Stimulated activated CD4-positive, alpha-beta T cell treated with anti-CD3 and anti-CD28 coated beads, TNF-alpha, amount 100 ng/mL, for 4 hours (primary cell): ENCODE measurements at regions not wholly inside any gene's neighbourhood (a gene's known extent, or its start where the extent isn't known, plus 50 kb on each side); places are given as distances from the start of the nearest gene placed in this dataset.

Experiments used
- DNase-seq, 3 experiments: peaks; one replicate each; pipeline ENCODE4 v3.0.0-alpha.2; 2020; ENCODE audit warnings: low read depth in 3 of 3

DNA sequence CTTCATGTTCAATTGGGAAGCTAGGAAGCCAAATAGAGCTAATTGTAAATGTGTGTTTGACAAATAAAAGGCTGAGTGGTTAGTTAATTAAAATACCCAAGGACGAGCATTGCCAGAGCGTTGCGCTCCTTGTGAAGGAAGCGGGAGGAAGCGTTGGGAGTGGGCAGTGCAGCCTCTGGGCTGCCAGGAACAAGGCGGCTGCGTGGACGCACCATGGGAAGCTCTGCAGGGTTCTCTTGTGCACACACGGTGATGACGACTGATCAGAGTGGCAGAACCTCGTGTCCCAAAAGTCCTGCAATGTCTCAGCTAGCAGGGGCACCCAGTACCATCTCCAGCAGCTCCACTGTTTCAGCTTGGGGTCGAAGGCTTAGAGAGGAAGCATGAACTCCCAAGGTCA lies 546.6 kb upstream of the TMEM132C start:
- no peak for DNase-seq

DNA sequence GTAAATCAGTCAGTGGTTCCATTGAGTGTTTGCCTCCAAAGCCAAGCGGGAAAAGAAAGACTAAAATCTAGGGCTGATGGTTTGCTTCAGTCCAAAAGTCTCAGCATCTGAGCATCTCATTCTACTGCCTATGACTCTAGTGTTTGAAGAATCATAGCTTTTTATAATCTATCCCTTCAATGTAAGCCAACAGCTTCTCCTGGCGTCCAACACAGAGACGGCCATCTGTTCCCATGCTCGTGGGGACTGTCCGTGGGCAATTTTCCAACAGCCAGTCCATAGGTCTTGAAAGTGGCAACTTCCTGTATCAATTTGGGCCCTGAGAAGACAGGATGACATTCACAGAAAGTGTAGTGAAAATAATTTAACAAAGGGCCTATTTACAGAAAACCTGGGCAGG lies 544.4 kb upstream of the TMEM132C start:
- no peak for DNase-seq

DNA sequence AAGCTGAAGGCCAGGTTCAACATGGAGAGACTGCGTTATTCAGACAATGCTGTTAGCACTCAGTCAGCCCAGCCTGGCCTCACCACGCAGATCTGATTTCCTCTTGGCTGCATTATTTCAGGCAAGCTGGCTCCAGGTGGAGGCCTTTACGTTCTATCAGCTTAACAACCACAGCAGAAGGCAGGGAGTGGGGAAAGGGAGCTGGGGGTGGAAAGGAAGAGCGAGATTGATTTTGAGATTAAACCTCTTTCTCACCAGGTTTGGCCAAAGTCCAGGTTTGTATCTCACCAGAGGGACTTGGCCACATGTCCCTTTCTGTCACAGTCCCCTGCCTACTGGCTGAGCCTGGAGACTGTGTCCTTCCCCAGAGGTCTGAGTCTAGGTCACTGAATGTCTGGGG lies 543.7 kb upstream of the TMEM132C start:
- DNase-seq = no peak

DNA sequence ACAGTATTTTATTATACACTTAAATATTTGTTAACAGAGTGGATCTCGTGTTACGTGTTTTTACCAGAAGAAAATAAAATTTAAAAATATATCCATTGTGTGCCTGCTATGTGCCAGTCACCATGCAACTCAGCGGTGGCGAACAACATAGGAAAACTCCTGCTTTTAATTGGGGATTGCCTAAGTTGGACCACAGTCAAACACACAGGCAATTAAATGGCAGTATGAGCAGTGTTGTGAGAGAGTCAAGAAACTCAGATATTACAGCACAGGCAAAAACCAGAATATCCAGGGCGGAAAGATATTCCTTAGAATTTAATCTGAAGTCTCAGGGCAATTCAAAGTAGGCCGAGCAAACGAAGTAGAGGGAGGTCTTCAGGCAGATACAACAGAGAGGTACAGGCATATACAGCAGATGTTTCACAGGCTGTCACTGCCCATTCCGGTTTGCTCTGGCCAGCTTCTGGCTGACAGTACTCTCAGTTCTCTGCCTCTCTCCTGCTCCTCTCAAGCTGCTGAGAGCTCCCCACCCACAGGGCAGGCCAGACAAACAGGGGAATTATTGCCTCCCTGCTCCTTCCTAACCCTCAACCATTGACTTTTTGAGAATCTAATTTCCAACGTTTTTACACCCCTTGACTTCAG lies 540.2 kb upstream of the TMEM132C start:
- DNase-seq = no peak

DNA sequence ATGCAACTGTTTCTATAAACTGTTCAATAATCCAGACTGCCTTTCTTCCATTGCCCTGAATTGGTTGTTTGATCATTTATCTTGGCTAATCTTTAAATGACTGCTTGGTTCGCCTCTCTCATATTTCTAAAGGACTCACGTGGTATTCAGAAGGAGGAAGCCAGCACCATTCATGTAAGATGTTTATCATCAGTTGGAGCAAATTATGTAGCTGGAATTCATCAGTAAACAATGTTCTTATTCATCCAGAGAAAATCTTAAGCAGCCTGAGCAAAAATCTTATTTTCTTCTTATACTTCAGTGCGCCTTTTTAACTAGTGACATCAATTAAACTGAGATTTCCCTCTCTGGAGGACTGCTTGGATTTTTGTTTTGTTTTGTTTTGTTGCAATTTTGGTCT lies 538.7 kb upstream of the TMEM132C start:
- no peak for DNase-seq

DNA sequence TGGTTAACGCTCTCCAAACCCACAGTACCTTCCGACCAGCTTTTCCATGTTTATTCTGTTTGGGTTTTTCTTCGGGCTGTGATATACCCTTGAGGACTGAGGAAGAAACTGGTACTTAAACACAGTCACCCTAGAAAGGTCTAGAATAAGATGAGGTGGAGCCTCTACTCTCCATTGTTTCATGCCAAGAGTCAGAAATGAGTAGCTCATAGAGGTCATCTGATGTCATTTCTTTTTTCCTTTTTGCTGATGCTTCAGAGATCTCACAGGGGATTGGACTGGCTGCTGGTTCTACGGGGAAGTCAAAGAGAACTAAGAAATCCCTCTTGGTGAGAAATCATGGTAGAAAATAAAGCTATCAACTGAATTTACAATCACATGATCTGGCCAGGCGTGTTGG lies 538.2 kb upstream of the TMEM132C start:
- no peak for DNase-seq

DNA sequence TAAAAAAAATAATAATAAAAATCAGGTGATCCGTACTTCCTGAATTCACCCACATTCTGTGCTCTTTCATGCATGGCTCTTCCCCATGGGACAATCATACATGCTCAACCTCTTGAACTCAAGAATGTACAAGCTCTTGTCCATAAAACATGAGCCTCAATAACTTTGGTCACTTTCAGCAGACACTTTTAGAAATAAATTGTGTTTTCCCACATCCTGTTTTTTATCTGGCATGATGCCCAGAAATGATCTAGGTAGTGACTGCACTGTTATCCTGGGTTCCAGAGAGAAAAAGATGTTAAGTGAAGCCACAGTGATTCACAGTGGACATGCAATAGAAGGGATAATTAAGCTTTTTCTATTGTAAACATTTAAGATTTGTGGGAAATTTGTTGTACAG lies 537.6 kb upstream of the TMEM132C start:
- DNase-seq = no peak

DNA sequence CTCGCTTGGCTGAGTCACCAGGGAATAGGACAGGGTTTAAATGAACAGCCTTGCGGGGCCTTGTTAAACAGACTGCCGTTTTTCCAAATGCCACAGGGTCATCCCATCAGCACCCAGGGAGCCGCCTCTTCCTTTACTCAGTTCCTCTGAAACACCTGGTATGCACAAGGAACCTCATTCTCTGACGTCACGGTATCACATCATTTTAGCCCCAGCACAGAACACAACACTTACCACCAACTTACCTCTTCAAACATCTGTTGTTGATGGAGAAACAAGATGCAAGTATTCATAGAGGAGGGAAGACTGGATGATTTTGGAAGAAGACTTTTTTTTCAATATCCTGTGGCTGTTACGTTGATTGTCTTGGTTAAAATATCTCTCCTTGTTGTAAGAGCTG lies 535.3 kb upstream of the TMEM132C start:
- no peak for DNase-seq

DNA sequence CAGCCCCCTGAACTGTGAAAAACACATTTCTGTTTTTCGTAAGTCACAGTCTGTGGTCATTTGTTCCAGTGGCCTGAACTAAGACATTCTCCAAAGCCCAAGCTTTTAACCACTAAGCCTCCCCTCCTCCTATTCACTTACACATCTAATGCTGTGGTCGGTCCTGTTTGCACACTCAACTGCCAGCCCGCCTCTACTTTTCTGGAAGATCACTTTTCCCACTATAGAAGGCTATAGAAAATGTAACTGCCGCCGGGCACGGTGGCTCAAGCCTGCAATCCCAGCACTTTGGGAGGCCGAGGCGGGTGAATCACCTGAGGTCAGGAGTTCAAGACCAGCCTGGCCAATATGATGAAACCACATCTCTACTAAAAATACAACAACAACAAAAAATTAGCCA lies 524.7 kb upstream of the TMEM132C start:
- DNase-seq = no peak

DNA sequence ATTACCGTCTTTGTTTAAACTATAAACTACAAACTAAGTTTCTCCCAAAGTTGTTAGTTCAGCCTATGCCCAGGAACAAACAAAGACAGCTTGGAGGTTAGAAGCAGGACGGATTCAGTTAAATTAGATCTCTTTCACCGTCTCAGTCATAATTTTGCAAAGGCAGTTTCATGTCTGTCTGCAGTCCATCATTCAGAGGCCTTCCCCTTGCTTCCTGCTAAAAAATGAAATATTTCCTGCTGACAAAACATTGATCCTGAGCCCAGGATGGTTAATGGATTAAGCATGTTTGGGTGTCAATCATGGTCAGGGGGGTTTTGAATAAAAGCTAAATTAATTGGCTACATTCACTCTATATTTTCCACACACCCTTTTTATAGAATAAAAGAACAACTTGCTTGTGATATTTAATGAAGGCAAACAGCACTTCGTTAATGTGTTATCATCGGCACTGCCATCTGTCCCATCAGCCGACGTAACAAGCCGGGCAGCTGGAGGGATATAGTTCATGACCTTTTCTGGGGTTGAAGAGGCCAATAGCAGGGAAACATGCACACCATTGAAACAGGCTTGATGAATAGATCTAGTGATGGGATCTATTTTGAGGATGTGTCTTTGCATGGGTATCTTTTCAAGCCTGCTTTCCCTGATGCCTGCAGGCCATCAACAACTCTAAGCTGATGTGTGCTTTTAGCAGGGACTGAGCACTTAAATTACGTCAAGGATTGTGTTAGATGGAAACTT lies 521.3 kb upstream of the TMEM132C start:
- no peak for DNase-seq

DNA sequence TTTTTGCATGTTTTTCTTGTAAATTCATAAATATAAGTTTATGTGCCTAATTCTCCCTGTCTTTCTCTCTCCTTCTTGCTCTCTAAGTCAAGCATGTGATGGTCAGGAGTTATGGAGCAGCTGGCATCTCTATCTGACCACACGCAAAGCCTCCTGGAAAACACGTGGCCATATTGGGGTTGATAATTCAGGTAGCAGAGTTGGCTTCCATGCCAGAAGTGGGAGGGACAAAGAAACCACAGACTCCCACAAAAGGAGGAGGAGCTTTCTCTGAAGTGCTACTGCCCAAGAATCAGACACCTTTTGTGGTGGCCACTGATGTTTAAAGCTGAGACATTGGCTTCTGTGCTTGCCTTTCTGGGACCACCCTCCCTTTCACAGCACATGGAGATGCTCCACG lies 517.6 kb upstream of the TMEM132C start:
- no peak for DNase-seq

DNA sequence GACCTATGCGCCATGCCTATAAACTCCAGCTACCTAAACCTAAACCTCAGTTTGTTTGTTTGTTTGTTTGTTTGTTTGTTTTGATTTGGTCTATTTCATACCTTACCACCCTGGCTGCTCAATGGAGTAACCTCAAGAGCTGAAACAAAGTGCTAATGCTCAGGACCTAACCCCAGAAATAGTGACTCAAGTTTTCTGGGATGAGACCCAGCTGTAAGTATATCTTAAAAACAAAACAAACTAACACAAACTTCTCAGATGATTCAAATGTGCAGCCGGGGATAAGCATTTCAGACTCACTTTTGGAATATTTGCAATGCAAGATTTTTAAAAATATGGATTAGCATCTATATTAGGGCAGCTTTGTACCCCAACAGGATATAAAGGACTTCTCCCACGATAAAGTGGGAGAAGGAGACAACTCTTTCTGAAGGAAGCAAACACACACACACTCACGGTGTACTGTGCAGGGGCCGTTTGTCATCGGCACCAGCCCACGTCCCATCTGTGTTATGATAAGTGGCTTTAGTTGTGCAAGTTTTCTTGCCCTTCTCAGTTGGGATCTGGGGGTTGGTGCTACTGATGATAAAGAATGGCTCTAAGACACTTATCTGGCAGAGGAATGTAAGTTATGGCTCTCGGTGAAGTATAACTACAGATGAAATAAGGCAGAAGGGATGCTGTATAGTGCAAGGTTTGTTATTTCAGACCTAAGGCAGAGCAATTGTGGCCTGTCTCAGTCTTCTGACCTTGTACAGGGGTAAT lies 516.7 kb upstream of the TMEM132C start:
- DNase-seq = no peak

DNA sequence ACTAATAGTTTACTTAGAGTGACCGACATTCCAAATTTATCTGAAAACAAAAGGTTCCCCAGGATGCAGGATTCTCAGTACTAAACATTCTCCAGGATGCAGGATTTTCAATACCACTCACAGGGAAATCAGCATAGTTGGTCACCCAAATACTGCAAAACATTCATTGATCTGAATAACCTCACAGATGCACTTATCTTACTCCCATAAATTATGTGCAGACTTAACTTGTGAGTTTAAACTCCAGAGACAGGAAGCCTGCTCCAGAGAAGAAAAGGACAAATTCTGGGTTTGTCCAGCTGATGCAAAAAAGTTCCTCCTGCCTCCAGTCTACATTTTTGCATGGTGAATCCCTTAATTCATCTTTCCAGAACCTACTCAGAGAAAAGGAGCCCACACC lies 514.2 kb upstream of the TMEM132C start:
- no peak for DNase-seq

DNA sequence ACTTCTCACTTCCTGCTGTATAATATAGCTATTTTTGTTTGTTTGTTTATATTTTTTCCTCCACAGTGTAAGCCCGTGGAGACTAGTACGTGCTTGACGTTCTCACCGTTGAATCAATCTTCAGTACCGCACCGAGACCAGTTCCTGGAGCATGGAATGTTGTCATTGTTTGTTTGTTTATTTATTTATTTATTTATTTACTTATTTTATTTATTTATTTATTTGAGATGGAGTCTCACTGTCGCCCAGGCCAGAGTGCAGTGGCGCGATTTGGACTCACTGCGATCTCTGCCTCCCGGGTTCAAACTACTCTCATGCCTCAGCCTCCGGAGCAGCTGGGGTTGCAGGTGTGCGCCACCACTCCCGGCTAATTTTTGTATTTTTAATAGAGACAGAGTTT lies 506.6 kb upstream of the TMEM132C start:
- no peak for DNase-seq

DNA sequence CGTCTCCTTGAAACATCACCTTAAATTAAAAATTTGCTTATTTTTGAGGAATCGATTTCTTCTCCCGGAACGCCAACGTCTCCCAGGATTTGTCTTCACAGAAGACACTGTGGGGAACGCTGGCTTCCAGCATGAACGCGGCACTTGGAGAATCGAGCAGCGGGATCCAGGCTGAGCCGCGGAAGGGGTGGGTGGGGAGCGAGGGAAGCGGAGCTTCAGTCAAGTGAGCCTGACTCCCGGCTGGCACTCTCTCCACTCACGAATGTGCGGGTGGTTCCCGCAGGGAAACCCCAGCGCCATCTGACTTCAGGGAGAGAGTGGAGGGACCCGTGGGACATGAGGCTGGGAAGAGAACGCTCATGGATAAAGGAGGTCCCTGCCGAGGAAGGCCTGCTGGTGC lies 506.0 kb upstream of the TMEM132C start:
- DNase-seq = no peak

DNA sequence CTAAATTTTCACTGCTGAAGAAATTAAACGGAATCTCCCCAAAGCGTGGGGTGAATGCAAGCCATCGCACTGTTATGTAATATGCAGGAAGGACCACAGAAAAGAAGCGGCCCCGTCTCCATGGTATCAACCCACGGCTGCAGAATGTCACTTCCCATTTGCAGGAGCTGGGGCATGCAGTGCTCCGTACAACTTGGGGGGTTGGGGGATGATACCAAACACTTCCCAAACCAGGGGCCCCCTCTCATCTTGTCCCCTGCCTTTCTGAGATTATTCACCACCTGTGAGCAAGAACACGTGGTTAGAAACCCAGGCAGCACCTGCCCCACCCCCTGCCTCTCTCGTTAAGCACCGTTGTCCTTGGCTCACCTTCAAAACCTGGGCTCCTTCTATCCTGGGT lies 505.1 kb upstream of the TMEM132C start:
- no peak for DNase-seq

DNA sequence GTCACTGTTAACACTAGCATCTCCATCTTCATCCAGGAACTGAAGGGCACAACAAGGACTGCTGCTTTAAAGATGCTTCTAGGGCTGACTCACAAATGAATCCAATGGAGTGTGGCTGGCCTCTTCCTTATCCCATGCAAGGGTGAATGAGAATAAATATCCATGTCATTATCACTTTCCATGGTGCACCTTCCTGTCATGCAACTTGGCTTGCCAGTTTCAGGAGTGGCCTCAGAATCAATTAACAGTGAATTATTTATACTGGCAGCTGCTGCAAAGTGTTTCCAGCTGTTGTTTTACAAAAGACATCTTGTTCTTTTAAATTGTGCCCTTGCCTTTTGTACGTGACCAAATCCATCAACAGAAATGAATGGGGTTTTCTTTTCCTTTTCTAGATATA lies 499.3 kb upstream of the TMEM132C start:
- no peak for DNase-seq

DNA sequence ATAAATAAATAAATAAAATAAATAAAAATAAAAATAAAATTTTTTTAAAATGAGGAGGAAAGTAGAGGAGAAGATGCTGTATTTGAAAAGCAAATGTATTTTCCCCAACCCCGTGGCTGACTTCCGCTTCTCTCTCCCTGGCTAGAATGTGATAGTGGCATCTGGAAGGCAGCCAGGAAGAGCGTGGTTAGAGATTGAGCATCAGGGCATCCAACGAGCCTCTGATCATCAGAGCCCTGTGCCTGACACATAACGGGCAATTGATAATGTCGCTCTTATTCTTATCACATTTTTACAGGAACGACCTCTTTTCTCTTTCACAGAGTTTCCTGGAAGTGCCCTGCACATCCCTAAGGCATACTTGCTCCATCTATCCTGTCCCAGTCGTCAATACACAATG lies 496.9 kb upstream of the TMEM132C start:
- DNase-seq = no peak

DNA sequence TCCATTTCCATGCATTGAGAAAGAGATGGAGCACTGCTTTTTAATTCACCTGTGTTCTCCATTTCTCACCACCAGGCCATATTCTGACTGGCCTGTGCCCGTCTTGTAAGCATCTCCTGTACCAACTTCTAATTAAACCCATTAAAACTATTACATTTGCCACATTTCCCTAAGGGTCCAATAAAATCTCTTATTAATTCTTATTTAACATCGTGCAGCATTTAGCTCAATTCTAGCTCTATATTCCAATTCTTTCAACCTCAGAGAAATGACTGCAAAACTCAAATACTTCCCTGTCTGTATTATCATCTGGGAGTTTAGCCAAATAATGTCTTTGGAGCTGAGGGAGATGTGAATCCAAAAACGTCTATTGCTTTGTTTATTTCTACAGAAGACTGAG lies 495.4 kb upstream of the TMEM132C start:
- no peak for DNase-seq

DNA sequence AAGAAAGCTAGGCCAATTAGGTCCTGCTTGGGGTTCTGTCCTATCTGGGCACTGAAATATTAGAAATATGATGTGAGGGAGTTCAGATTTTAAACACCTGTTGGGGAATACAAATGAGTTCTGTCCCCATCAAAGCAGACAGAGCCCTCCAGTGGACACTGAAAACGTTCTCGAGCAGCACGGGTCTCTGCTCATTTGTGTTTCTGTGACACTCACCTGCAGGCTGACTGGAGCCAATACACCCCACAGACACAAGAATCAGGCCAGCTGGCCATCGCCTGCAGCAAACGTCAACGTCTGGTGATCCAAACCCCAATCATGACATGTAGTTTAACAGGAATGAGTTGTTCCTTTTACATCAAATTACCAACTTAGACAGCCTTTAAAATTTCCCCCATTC lies 493.4 kb upstream of the TMEM132C start:
- DNase-seq = no peak

DNA sequence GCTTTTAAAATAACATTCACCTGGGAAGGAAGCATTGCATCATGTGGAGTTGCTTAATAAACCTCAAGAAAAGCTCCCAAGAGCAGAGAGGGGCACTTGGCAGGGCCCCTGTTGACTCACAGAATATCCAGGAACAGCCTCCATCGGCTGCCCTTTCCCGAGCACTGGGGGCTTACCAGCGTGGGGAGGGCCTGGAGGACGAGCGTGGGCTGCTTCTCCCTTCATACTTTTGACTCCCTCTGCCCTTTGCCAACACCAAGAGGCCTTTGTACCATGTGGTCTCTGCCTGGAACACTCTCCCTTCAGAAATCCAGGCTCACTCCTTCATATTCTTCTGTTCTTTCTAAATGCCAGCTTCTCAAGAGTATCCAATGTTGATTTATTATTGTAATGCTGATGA lies 492.1 kb upstream of the TMEM132C start:
- no peak for DNase-seq

DNA sequence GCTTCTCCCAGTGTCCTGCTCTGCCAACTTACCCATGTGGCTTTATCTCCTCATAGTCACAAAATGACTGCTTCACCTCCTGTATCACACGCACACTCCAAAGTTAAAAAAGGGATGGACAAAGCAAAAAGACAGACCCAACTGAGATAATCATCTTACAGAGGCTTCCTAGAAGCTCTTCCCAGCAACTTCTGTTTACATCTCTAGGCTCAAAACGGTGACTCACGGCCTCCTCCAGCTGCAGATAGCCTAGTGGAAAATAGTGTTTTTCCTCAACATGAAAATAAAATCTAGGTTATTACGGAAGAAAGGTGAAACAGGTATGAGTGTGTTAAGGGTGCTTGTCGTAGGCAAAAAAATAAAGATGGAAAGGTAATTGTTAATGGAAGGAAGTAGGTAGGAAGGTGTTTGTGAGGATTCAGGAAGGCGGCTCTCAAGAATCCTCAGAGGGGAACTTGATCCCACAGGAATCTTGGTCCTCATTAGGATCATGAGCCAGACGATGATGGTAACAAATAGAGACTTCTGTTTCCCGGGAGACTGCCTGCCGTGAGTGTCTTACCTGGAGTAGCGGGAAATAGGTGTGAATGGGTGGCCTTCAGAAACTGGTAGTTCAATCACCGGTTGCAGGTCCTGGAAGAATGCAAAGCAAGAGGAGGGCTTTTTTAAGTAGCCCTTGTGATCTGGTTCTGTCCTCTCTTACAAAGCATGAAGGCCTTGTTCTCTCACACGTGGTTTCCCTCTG lies 487.5 kb upstream of the TMEM132C start:
- DNase-seq = no peak
